Thyroid gland (tissue), 4 donors: ENCODE measurements at regions not wholly inside any gene's neighbourhood (a gene's known extent, or its start where the extent isn't known, plus 50 kb on each side); places are given as distances from the start of the nearest gene placed in this dataset.

Source experiments
- POLR2A ChIP-seq, 2 donors: fragments of 450-650 bp; IDR thresholded peaks; one replicate each; pipeline ENCODE4 v1.6.1; 2017; ENCODE audit warnings: antibody characterized with exemption in 2 of 2, mild to moderate bottlenecking in 2 of 2, moderate library complexity in 1 of 2
- TF ChIP-seq, protein P1 (sequence below), 6 experiments: fragments of 200-600 bp in 3 of 6; fragments of 450-650 bp in 3 of 6; sonication (generic) in 3 of 6; IDR thresholded peaks; one replicate each; pipeline ENCODE4 v1.5.1; 2016 to 2019; ENCODE audit warnings: antibody characterized with exemption in 6 of 6, mild to moderate bottlenecking in 2 of 6, inconsistent platforms in 1 of 6, moderate library complexity in 1 of 6

- TF ChIP-seq, protein P1, sequence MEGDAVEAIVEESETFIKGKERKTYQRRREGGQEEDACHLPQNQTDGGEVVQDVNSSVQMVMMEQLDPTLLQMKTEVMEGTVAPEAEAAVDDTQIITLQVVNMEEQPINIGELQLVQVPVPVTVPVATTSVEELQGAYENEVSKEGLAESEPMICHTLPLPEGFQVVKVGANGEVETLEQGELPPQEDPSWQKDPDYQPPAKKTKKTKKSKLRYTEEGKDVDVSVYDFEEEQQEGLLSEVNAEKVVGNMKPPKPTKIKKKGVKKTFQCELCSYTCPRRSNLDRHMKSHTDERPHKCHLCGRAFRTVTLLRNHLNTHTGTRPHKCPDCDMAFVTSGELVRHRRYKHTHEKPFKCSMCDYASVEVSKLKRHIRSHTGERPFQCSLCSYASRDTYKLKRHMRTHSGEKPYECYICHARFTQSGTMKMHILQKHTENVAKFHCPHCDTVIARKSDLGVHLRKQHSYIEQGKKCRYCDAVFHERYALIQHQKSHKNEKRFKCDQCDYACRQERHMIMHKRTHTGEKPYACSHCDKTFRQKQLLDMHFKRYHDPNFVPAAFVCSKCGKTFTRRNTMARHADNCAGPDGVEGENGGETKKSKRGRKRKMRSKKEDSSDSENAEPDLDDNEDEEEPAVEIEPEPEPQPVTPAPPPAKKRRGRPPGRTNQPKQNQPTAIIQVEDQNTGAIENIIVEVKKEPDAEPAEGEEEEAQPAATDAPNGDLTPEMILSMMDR (IDR thresholded peaks at IDR 0.05), result no peak
- TF ChIP-seq POLR2A (IDR thresholded peaks at IDR 0.05), result no peak
These were observed 438.9 kb downstream of the KCNJ2 start for GRCh38 chr17:70608193-70608592.
